CD4-positive, alpha-beta T cell treated with Interleukin-10 for 1 hour (primary cell): ENCODE measurements at regions not wholly inside any gene's neighbourhood (a gene's known extent, or its start where the extent isn't known, plus 50 kb on each side); places are given as distances from the start of the nearest gene placed in this dataset.
"Not testable (repeated sequence)": the region's sequence is repeated elsewhere in the genome, so short reads cannot be mapped to it uniquely, and the experiment has no call there.

ENCODE experiments used
- DNase-seq: peaks from one replicate; pipeline ENCODE4 v3.0.0-alpha.2; 2020

DNA sequence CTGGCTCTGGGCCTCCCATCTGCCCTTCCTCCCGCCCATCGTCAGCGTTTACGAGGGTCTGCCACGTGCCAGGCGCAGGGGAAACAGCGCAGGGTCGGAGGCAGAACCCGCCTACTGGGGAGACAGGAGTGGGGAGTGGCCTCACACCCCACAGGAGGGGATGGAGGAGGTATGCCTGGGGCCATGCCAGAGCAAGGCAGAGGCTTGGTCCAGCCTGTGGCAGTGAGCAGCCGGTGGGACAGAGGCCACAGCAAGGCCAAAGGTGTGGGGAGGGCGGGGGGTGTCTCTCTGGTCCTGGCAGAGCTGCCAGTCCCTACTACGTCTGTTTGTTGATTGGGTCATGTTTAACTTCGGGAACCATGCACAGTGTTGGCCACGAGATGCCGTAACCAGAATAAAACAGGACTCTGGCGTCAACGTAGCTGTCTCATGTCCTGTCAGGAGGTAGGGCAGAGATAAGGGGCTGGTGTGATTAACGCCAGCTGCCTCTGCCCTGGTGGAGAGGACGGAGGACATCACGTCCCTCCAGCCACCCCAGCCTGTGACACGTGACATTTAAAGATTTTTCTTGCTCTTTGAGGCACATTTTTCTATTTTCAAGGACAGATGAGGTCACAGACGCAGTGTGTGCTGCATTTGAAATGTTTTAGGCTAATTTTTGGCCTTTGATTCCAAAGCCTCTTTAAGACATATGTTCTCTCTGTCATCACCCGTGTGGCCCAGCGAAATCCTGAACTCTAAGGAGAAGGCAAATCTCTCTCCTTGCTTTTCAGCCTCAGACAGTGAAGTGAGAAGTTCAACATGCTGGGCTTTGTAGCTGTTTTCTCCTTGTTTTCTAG lies 193.3 kb downstream of the LAT start:
- not testable (repeated sequence) for DNase-seq

DNA sequence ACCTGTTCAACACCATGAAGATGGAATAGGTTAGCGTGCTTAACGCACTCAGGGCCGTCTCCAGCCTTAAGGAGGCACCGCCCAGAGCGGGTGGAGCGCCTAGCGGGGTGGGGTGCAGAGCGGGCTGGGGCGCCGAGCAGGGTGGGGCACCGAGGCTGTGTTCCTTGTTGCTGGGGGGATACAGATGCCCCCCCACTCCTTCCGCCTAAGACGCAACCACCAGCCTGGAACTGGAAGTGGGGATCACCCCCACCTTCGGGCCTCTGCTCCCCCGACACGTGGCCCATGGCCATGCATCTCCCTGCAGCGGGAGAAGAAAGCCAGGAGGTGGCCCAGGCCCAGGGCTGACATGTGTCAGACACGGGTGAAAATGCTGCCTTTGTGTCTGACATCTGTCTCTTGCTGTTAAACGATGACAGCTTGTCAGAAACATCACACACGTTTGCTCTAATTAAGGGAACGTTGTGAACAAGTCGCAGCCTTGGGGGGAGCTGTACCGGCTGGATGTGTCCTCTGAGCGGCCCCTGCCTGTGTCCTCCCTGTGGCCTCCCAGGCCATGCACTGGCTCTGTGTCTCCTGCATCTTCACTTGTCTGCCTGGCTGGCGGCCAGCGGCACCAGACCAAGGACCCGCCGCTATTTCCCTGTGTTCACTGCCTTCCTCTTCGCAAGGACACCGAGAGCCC lies 192.5 kb downstream of the LAT start:
- not testable (repeated sequence) for DNase-seq

DNA sequence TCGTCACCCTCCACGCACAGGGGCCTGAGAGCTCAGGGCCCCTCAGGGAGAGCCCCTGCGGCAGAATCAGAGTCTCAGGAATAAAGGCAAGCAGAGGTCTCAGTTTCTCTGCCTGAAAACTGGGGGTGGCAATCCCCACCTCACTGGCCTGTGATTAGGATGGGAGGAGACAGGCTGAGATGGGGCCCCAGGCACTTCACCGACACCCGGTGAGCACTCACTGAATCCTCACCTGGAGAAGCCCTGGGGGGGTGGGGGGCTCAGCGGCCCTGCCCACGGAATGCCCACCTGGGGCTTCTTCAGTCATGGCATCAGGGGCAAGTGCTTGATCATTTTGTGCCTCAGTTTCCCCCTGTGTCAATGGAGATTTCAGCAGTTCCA lies 192.0 kb downstream of the LAT start:
- DNase-seq: not testable (repeated sequence)

DNA sequence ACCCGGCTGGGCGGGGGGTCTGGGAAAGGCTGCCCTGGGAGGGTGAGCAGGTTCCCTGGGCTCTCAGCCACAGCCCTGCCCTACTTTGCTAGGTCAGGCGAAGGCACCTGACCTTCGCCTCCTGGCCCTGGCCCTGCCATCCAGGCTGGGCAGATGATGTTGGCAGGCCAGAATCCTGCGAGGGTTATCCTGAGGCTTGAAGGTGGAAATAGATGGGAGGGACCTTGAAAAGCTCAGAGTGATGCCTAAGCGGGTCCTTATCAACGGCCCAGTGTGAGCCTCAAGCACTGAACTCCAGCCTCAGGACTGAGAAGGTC lies 191.3 kb downstream of the LAT start:
- DNase-seq: not testable (repeated sequence)

DNA sequence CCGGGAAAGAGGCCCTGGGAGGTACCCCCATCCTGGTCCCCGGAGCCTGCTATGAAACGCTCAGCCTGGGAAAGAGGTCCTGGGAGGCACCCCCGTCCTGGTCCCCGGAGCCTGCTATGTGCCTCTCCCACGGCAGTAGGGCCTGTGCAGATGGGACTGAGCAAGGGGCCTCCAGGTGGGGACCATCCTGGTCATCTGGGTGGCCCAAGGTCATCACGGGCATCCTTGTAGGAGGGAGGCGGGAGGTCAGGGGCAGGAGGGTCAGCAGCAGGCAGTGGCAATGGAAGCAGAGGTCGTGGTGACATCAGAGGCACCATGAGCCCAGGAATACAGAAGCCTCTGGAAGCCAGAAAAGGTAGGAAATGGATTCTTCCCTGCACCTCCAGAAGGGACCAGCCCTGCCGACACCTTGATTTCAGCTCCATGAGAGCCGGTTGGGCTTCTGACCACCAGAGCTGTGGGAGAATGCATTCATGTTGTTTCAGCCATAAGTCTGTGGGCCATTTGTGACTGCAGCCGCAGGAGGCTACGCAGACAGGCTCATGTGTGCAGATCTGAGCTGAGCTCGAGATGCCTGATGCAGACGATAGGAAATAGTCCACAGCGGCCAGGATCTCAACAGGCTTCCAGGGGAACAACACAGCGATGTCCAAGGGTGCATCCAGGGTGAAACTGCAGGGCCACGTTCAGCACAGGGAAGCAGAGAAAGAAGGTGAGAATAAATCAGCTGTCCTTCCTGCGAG lies 190.7 kb downstream of the LAT start:
- DNase-seq: not testable (repeated sequence)

DNA sequence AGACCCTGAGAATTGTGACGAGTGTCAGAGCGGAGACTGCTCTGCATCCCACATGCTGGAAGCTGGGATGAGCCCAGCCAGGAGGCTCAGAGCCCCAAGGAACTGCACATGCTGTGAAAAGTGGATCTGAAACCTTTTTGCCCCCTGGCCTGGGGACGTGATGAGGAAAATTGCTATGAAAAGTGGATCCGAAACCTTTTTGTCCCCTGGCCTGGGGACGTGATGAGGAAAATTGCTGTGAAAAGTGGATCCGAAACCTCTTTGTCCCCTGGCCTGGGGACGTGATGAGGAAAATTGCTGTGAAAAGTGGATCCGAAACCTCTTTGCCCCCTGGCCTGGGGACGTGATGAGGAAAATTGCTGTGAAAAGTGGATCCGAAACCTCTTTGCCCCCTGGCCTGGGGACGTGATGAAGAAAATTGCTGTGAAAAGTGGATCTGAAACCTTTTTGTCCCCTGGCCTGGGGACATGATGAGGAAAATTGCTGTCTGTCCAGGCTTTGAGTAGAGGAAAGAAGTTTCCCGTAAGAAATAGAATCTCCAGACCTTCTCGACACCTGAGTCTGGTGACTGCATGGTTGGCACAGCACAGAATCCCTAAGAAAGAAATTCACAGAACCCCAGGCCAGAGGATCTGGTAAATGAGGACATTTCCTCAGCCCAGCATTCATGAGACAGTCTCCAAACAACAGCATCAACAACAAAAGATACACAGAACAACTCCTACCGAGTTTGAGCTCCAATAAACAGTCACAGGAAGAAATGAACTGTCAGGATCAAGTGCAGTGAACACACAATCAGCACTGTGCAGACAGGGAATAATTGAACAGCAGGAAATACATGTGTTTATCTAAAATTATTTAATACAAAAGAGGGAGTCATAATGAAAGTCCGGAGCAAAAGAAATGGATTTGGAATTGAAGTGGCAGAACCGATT lies 188.8 kb downstream of the LAT start:
- DNase-seq: peak; percentile 15

DNA sequence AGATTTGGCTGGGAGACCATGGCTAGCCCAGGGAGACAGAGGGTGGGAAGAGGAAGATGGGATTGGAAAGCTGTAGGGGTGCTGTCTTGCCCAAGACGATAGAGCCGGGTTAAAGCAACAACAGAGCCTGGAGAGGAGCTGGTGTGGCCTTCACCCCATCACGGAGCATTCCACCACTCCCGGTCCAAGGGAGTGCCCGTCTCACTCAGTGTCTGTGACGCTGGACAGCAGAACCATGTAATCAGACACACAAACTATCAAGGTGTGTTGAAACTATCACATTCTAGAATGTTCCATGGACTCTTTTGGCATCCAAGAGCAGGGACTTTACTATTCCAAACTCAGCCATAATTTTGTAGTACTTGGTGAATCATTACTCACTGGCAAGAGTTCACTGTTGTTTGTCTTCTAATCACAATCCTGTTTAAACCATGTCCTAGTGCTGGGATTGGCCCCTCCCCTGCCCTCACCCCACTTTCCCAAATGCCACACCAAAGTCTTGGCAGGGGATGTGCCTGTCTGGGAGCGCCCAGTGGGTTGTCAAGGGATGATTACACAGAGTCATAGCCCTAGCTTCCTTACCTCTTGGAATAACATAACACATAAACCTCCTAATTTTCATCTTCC lies 187.4 kb downstream of the LAT start:
- not testable (repeated sequence) for DNase-seq

DNA sequence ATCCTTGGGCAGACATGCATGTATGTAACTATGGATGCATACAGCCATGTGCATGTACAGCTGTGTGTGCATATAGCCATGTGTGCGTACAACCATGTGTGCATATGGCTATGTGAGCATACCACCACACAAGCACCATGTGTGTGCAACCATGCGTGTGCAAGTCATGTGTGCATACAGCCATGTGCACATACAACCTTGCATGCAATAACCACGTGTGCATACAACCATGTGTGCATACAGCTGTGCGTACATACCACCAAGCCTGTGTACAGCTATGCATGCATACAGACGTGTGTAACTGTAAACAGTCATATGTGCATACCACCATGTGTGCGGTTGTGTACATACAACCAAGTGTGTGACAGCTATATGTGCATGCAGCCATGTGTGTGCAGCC lies 186.4 kb downstream of the LAT start:
- DNase-seq: not testable (repeated sequence)

DNA sequence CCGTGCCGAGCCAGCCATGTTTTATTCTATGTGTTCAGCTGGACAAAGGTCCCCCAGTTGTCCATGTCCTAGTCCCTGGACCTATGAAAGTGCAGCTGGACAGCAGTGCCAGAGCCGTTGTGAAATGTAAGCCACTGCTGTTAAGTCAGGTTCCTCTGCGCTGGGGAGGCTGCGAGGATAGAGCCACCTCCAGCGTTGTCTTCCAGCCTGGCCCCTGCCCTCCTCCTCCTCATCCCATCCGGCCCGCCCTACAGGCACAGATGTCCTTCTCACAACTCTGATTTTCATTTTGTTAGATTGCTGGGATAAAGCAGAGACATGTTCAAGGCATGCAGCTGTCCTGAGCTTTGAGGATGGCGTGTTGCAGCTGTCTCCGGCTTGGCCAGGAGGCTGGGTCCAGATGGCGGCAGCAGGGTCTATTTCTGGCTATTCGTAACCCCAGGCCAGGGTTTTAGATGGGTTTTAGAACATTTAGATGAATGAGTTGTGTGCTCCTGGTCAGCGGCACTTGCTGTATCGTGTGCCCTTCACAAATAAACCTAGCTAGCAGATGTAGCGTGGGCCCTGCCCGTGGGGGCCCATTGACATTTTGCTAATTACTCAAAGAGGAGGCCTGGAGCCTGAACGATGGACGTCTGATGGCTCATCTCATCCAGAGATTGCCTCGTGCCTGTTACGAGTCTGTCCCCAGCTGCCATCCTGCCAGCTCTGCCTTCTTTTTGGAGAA lies 185.7 kb downstream of the LAT start:
- not testable (repeated sequence) for DNase-seq

DNA sequence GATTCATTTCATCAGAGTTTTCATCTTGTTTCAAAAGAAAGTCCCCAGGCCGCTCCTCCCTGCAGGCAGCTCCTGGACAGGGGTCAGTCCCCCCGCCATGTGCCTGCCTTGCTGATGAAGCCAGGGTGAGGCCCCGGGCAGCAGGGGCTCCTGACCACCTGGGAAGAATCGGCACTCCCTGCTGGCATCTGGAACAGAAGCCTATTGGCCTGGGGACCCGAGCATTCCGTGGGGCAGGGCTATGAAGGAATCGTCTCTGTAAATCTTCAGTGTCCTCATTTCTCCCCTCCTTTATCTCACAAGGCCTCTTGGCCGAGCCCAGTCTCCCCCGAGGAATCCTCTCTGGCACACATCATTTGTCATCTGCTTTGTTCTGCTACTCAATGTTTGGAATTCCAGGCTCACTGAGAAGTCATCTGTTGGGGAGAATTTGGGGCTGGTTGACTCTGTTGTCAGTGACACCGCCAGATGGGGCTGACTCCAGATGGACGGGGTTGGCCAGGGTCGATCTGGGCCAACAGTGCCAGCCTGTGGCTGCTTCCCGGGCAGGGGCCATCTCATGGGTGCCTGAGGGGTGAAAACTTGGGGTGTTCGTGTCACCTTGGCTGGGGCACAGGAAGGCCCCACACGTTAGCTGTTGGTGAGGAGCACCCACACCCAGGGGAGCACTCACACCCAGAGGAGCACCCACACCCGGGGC lies 184.6 kb downstream of the LAT start:
- DNase-seq: not testable (repeated sequence)

DNA sequence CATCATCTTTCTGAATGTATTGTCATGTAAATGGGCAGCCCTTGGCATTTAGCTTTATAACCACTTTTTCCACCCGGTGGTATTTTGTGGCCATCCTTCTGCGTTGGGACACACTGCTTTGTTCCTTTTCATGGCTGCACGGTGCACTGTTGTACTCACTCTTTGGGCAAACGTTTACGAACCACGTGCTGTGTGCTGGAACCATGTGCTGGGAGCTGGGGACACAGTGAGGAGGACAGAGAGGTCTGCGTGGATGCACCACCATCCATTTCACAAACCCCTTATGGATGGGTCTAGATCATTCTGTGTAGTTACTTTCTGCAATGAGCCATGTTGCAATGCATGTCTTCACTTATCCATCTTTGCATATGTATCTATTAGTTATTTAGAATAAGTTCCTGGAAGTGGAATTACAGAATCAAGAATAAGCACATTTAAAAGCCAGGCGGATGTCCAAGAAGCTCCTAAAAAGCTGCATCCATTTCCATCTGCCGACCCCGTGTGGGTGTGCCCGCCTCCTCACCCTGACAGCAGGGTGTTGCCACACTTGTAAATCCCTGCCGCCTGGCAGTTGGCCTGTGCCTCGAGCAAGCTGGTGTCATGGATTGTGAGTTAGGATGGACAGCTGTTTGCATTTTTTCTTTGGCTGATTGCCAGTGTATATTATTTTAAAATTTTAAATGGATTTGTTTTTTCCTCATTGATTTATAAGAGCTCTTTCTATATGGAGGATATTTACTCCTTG lies 183.8 kb downstream of the LAT start:
- DNase-seq: not testable (repeated sequence)

DNA sequence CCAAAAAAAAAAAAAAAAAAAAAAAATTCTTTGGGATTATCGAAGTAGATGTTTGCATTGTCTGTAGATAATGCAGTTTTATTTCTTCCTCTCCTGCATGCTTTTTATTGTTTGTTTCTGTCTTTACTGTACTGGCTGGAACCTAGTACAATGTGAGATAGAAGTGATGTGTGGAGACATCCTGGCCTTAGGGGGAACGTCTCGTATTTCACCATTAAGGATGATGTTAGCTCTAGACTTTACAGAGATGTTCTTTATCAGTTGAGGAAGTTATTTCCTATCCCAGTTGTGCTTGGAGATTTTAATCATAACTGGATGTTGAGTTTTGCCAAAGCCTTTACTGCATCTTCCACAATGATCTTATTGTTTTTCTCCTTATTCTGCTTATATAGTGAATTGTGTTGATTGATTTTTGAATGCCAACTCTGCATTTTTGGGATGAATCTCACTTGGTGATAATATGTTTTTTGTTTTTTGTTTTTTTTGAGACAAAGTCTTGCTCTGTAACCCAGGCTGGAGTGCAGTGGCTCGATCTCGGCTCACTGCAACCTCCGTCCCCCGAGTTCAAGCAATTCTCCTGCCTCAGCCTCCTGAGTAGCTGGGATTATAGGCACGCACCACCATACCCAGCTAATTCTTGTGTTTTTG lies 179.7 kb downstream of the LAT start:
- not testable (repeated sequence) for DNase-seq

DNA sequence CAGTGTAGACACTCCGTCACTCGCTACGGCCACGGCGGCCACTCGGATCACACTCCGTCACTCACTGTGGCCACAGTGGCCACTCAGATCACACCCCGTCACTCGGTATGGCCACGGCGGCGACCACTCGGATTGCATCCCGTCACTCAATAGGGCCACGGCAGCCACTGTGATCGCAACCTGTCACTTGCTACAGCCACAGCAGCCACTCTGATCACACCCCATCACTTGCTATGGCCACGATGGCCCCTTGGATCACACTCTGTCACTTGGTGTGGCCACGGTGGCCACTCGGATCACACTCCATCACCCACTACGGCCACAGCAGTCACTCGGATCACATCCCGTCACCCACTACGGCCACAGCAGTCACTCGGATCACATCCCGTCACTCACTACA lies 175.3 kb downstream of the LAT start:
- DNase-seq: not testable (repeated sequence)

DNA sequence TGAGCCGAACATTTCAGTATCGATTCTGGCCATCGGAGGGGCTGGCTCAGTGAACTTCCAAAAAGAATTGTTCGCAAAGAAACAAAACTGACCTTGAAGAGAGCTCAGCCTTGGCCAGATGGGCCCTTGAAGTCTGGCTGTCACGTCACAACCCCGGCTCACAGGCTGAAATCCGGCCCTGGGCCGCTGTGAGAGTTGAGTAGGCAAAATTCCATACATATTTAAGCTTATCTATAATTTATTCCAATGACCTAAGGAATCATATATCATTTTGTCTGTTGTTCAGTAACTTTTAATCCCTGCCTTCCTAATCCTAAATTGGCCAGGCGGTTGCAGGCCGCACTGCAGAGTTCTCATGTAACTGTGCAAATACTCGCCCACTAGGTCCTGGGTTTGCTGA lies 174.8 kb downstream of the LAT start:
- not testable (repeated sequence) for DNase-seq

DNA sequence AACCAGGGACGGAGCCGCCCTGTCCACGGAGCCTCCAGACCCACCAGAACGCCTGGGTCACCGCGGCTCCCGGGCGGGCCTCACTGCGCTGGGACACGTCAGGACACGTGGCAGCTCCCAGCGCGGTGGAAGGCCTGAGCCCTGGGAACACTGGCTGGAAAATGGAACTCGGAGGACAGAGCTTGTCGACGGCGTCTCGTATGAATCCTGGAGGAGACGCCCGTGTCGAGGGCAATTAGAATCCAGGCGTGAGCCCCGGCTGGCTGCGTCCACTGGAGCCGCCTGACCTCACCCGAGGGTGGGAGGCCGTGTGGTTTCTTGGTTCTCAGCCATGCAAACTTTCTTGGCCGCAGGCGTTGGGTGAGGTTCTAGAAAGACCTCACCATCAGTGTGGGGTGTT lies 173.9 kb downstream of the LAT start:
- DNase-seq: no peak

DNA sequence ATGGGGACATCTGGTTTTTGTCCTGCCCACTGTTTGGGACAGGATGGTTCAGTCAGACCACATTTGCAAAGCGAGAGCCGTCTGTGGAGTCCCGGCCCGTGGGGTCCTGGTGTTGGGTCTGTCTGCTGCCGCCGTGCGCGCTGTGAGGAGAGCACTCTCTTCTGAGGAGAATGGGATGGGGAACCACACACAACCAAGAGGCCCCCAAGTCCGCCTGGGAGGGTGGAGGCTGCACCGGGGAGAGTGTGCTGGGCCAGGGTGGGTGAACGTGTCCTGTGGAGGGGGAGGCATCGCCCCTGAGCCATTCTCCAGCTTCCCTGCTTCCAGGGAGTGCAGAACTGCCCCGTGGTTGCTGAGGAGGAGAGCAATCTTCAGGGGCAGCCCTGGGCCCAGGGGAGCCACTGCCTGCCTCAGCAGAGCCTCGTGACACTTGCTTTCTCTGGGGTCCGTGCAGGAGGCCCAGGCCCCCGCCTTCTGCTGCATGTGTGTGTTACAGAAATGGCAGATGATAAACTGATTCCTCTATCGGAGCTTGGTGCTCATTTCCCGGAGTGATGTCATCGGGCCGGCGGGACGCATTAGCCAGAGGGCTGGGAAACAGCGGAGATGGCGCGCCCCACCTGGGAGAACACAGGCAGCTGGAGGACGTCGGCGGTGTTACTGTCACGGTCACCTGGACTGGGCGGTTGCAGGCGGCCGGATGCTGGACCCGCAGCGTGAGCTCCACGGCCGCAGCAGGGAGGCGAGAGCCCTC lies 173.4 kb downstream of the LAT start:
- DNase-seq: not testable (repeated sequence)

DNA sequence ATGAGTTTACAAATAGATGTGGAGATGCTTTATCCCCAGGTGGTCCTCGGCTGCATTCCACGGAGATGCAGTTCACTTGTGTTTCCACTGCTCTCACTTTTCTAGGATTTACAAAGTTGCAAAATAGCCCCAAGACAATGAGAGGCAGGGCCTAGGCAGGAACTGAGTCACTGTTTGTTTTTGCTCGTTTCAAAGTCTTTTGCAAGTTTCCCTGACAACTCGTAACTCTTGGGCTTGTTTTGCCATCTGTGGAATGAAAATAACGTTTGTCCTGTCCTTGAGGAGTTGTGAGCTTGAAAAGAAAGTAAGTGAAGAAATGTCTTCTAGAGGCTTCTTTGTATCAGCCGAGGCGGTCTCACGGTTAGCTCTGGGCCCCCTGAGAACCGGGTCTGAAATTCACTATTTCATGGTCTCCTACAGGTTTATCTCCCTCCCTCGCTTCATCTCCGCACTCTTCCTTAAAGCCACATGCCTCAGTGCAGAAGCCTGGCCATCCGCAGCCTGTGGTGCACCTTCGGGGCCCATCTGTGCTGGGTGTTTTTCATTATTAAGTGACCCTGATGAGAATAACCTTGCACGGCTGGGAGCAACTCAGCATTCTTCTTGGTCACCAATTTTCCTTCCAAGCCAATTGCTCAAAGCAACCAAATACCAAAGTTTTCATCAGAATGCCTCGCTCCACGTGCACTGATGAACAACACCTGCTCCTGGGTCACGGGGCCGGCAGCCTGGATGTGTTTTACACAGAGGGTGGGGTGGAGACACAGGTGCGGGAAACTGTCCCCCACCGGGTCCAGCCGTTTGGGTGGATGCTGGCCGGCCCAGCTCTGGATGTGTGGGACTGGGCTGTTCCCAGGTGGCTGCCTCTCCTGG lies 172.4 kb downstream of the LAT start:
- DNase-seq: peak; percentile 50

DNA sequence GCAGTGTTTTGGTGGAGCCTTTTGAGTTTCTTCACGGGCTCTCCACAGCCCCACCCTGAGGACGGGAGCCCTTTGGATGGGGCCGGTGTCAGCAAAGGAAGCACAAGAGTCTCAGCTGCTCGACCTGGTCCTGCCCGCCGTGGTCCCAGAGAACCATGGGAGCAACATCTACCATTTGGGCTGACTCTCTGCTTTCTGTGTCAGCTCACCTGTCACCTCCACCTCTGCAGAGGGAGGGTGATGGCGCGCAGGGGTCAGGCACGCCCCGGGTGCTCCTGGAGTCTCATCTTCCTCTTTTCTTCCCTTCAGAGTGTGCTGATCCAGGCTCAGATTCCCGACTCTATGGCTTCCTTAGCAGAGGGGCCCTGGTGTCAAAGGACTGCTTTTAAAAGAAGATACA lies 171.7 kb downstream of the LAT start:
- DNase-seq: no peak
